Left ventricle myocardium inferior (tissue), 1 donor: ENCODE measurements at regions not wholly inside any gene's neighbourhood (a gene's known extent, or its start where the extent isn't known, plus 50 kb on each side); places are given as distances from the start of the nearest gene placed in this dataset.

Experiments used
- DNase-seq: peaks from one replicate; pipeline ENCODE4 v3.0.0-alpha.2; 2020
- H3K27ac ChIP-seq: fragments of 200-600 bp; replicated peaks from 2 replicates; pipeline ENCODE4 v1.8.0; 2021
- H3K27me3 ChIP-seq: fragments of 200-600 bp; 2 replicates; pipeline ENCODE4 v1.8.0; 2021; ENCODE audit warnings: low read depth
- H3K36me3 ChIP-seq: fragments of 200-600 bp; 2 replicates; pipeline ENCODE4 v1.8.0; 2021
- H3K4me1 ChIP-seq: fragments of 200-600 bp; 2 replicates; pipeline ENCODE4 v1.8.0; 2021
- H3K4me3 ChIP-seq: fragments of 200-600 bp; 2 replicates; pipeline ENCODE4 v1.8.0; 2021; ENCODE audit warnings: mild to moderate bottlenecking, moderate library complexity
- H3K9me3 ChIP-seq: fragments of 200-600 bp; replicated peaks from 2 replicates; pipeline ENCODE4 v1.8.0; 2021
- CTCF ChIP-seq: fragments of 200-600 bp; IDR thresholded peaks from 2 replicates; pipeline ENCODE4 v1.8.0; 2021; ENCODE audit warnings: antibody characterized with exemption, mild to moderate bottlenecking, borderline replicate concordance
- intact Hi-C: fragments of 100-400 bp; cut with micrococcal nuclease; formaldehyde crosslinking; loops from one replicate; pipeline ENCODE4 v1.11.0; 2022
- donor health status: DM: no; HTN: yes; CAD: no; lungs with severe emphysema.

GRCh38 chr14:98953551-98954348 lies 318.2 kb downstream of the BCL11B start:
- DNase-seq, result no peak
- Histone ChIP-seq H3K27me3 (peaks cover 60% of the 10 kb centered on the region), H3K36me3 (no peaks in the 10 kb centered on the region), H3K9me3 (no peaks in the 10 kb centered on the region), H3K27ac (no peak overlapping the region), H3K4me1 (no peaks in the 10 kb centered on the region), H3K4me3 (no peak overlapping the region)
- TF ChIP-seq CTCF, result no peak
- intact Hi-C loops, result no loop called here

- no peak for DNase-seq
Observed at GRCh38 chr14:98954349-98955000, 317.5 kb downstream of the BCL11B start.

GRCh38 chr14:98955036-98955740 lies 316.8 kb downstream of the BCL11B start:
- peaks cover 64% of the 10 kb centered on the region for H3K27me3 ChIP-seq
- no peak for TF ChIP-seq CTCF
- intact Hi-C loops, result no loop called here
- DNase-seq, result no peak
- no peak overlapping the region for H3K27ac ChIP-seq
- no peak overlapping the region for H3K4me3 ChIP-seq
- no peaks in the 10 kb centered on the region for H3K9me3 ChIP-seq
- H3K4me1 ChIP-seq, result no peaks in the 10 kb centered on the region
- no peaks in the 10 kb centered on the region for H3K36me3 ChIP-seq

More at GRCh38 chr14:98954349-98955000, 317.5 kb downstream of the BCL11B start:
- Histone ChIP-seq H3K36me3 (no peaks in the 10 kb centered on the region), H3K4me1 (no peaks in the 10 kb centered on the region), H3K27me3 (peaks cover 59% of the 10 kb centered on the region), H3K9me3 (no peaks in the 10 kb centered on the region), H3K27ac (no peak overlapping the region), H3K4me3 (no peak overlapping the region)
- intact Hi-C loops, result no loop called here
- TF ChIP-seq CTCF, result no peak

- Histone ChIP-seq H3K27ac (no peak overlapping the region), H3K4me3 (no peak overlapping the region), H3K36me3 (no peaks in the 10 kb centered on the region), H3K4me1 (no peaks in the 10 kb centered on the region), H3K27me3 (peaks cover 66% of the 10 kb centered on the region), H3K9me3 (no peaks in the 10 kb centered on the region)
- intact Hi-C loops, result no loop called here
- DNase-seq, result no peak
- no peak for TF ChIP-seq CTCF
Observed at GRCh38 chr14:98955741-98956070, 316.3 kb downstream of the BCL11B start.

- H3K27ac ChIP-seq, result no peak overlapping the region
- DNase-seq, result no peak
- peaks cover 67% of the 10 kb centered on the region for H3K27me3 ChIP-seq
- H3K36me3 ChIP-seq, result no peaks in the 10 kb centered on the region
- no peak for TF ChIP-seq CTCF
- H3K9me3 ChIP-seq, result no peaks in the 10 kb centered on the region
- no peaks in the 10 kb centered on the region for H3K4me1 ChIP-seq
- H3K4me3 ChIP-seq, result no peak overlapping the region
- intact Hi-C loops, result no loop called here
Observed at GRCh38 chr14:98956181-98956580, 315.8 kb downstream of the BCL11B start.
